CD4-positive, alpha-beta T cell (primary cell): ENCODE measurements at regions not wholly inside any gene's neighbourhood (a gene's known extent, or its start where the extent isn't known, plus 50 kb on each side); places are given as distances from the start of the nearest gene placed in this dataset.

Experiments used
- ATAC-seq: fragments of 200-7000 bp; cut with Tn5 transposase; one replicate; pipeline ENCODE4 v1.10.0; 2022; ENCODE audit warnings: mild to moderate bottlenecking; ENCODE audit not compliant: poor library complexity
- CTCF ChIA-PET: fragments of 350-600 bp; sonication (Branson Sonifier 250); formaldehyde crosslinking; loops from one replicate; lab custom pipeline; 2021; ENCODE audit warnings: antibody characterized with exemption, inconsistent platforms; lab: Charles Lee
- POLR2A ChIA-PET: fragments of 350-600 bp; sonication (Branson Sonifier 250); formaldehyde crosslinking; loops from one replicate; lab custom pipeline; 2021; ENCODE audit warnings: antibody characterized with exemption, inconsistent platforms; lab: Charles Lee
- DNase-seq, 14 experiments: peaks; one replicate each; pipeline ENCODE4 v3.0.0-alpha.2; 2013 to 2020; ENCODE audit warnings: mixed read lengths in 2 of 14
- H3K27ac ChIP-seq, 2 donors: one replicate each; pipeline versions ENCODE4 v1.5.1 to v1.7.0; 2013; ENCODE audit warnings: low read length in 2 of 2, low read depth in 1 of 2, mild to moderate bottlenecking in 1 of 2
- H3K27me3 ChIP-seq, 2 experiments: 1 replicate in 1 of 2; 2 replicates in 1 of 2; pipeline versions ENCODE4 v1.6.1 to v1.7.0; 2013; ENCODE audit warnings: low read length in 2 of 2, control low read depth in 1 of 2, mild to moderate bottlenecking in 1 of 2, moderate library complexity in 1 of 2; ENCODE audit not compliant: insufficient read depth in 2 of 2, control insufficient read depth in 1 of 2
- H3K36me3 ChIP-seq: one replicate; pipeline ENCODE4 v1.6.1; 2013; ENCODE audit warnings: low read length, control low read depth; ENCODE audit not compliant: insufficient read depth
- H3K4me1 ChIP-seq: one replicate; pipeline ENCODE4 v1.6.1; 2013; ENCODE audit warnings: low read length, control low read depth; ENCODE audit not compliant: insufficient read depth
- H3K4me3 ChIP-seq: one replicate; pipeline ENCODE4 v1.5.1; 2013; ENCODE audit warnings: mild to moderate bottlenecking, low read length, moderate library complexity
- H3K9me3 ChIP-seq, 2 experiments: 1 replicate in 1 of 2; 2 replicates in 1 of 2; pipeline versions ENCODE4 v1.6.1 to v1.7.0; 2013; ENCODE audit warnings: low read length in 2 of 2, mild to moderate bottlenecking in 2 of 2, control low read depth in 1 of 2, moderate library complexity in 1 of 2; ENCODE audit not compliant: control insufficient read depth in 1 of 2, insufficient read depth in 1 of 2
- H3K27ac Mint-ChIP-seq: one replicate; pipeline ENCODE4 v1.8.0; 2020; ENCODE audit warnings: mixed read lengths
- H3K27me3 Mint-ChIP-seq: one replicate; pipeline ENCODE4 v1.8.0; 2021; ENCODE audit warnings: mixed read lengths
- H3K36me3 Mint-ChIP-seq: one replicate; pipeline ENCODE4 v1.8.0; 2021; ENCODE audit warnings: low read depth, mixed read lengths
- H3K4me1 Mint-ChIP-seq: one replicate; pipeline ENCODE4 v1.8.0; 2021; ENCODE audit warnings: low read depth, mixed read lengths
- H3K4me3 Mint-ChIP-seq: one replicate; pipeline ENCODE4 v1.8.0; 2020; ENCODE audit warnings: mild to moderate bottlenecking, mixed read lengths
- H3K9me3 Mint-ChIP-seq: one replicate; pipeline ENCODE4 v1.8.0; 2020; ENCODE audit warnings: mixed read lengths
- intact Hi-C, 2 experiments: fragments of 100-400 bp; cut with DNase I in 1 of 2; cut with micrococcal nuclease in 1 of 2; formaldehyde crosslinking; loops; one replicate each; pipeline versions ENCODE4 v1.15.1 to v1.9.0; 2023 to 2025; cut with DNase I, micrococcal nuclease
- TF ChIP-seq, protein P1 (sequence below): fragments of 200-600 bp; IDR thresholded peaks from one replicate; pipeline ENCODE4 v1.8.0; 2022; ENCODE audit warnings: antibody characterized with exemption, mild to moderate bottlenecking

DNA sequence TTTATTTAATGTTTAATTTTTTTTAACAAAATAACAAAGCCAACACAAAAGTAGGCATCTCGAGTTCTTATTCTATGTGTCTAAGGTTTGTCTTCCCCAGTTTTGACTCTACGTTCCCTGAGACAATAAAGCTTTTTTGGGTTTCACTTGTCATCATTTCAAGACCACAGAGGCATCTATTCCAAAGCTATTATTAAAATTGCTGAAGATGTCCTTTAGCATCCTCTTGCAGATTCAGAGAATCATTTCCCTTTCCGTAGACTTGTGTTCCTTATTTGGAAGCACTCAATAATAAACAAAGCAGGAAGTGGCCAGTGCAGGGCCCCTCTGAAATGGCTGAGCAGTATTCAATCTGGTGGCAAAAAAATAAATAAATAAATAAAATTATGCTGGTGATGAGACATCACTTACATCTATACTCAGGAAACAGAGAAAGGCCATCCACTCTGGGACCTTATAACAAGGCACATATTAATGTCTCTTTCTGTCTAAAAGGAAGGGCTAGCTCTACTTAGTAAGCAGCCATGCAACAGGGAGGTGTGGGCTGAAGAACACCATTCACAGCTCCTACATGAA is 362.3 kb downstream of the WDR72 start:
- Histone ChIP-seq H3K4me1 (no peaks in the 10 kb centered on the region), H3K4me3 (no peak overlapping the region), H3K27me3 (no peaks in the 10 kb centered on the region), H3K9me3 (no peaks in the 10 kb centered on the region), H3K36me3 (no peaks in the 10 kb centered on the region), H3K27ac (no peak overlapping the region)
- DNase-seq (no peak), ATAC-seq (no peak)
- intact Hi-C loops: no loop called here
- POLR2A ChIA-PET: no interaction called here
- Mint-ChIP-seq H3K4me3 (no peak overlapping the region), H3K4me1 (no peaks in the 10 kb centered on the region), H3K9me3 (no peaks in the 10 kb centered on the region), H3K36me3 (no peaks in the 10 kb centered on the region), H3K27ac (no peak overlapping the region), H3K27me3 (no peaks in the 10 kb centered on the region)
- TF ChIP-seq, protein P1, sequence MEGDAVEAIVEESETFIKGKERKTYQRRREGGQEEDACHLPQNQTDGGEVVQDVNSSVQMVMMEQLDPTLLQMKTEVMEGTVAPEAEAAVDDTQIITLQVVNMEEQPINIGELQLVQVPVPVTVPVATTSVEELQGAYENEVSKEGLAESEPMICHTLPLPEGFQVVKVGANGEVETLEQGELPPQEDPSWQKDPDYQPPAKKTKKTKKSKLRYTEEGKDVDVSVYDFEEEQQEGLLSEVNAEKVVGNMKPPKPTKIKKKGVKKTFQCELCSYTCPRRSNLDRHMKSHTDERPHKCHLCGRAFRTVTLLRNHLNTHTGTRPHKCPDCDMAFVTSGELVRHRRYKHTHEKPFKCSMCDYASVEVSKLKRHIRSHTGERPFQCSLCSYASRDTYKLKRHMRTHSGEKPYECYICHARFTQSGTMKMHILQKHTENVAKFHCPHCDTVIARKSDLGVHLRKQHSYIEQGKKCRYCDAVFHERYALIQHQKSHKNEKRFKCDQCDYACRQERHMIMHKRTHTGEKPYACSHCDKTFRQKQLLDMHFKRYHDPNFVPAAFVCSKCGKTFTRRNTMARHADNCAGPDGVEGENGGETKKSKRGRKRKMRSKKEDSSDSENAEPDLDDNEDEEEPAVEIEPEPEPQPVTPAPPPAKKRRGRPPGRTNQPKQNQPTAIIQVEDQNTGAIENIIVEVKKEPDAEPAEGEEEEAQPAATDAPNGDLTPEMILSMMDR: no peak
- CTCF ChIA-PET: no interaction called here

DNA sequence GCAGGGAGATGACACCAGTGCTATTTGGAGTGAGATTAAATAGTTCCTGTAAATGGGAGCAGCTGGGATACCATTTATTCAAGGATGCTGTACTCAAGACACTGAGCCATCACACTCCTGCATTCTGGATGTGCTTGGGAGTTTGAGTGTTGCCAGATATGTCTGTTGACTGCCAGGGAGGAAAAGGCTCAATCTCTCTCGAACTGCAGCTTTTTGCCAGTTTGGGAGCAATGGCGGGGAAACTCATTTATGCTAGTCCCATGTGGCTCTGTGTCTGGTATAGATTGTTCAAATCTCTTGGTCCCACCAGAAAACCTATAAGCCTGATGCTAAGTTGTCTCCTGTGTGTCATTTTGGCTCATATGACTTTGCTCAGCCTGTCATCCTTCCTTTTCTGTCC is 363.6 kb downstream of the WDR72 start:
- Histone ChIP-seq H3K27me3 (no peaks in the 10 kb centered on the region), H3K27ac (no peak overlapping the region), H3K4me3 (no peak overlapping the region), H3K9me3 (no peaks in the 10 kb centered on the region), H3K4me1 (no peaks in the 10 kb centered on the region), H3K36me3 (no peaks in the 10 kb centered on the region)
- Mint-ChIP-seq H3K27me3 (no peaks in the 10 kb centered on the region), H3K4me3 (no peak overlapping the region), H3K36me3 (no peaks in the 10 kb centered on the region), H3K9me3 (no peaks in the 10 kb centered on the region), H3K4me1 (no peaks in the 10 kb centered on the region), H3K27ac (no peak overlapping the region)
- TF ChIP-seq, protein P1: no peak
- DNase-seq (no peak), ATAC-seq (no peak)
- POLR2A ChIA-PET: no interaction called here
- intact Hi-C loops: no loop called here
- CTCF ChIA-PET: no interaction called here

DNA sequence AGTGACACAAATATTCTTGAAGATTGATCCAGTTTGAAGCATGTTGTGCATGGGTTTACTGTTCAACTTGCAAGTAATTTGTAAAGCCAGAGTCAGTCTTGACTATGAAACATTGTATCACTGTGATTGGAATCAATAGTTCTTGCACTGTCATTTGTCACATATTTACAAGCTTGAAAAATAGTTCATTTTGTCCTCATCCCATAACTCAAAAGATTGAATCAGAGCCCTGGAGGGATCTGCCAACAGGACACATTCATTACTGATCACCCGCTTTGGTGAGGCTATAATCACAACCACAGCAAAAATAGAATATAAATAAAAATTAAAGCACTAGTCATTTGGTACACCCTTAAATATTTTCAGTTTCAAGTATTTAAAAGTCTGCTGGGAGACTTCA is 368.9 kb downstream of the WDR72 start:
- POLR2A ChIA-PET: no interaction called here
- H3K4me1 ChIP-seq: no peaks in the 10 kb centered on the region
- intact Hi-C loops: no loop called here
- Mint-ChIP-seq H3K36me3 (no peaks in the 10 kb centered on the region), H3K27ac (no peak overlapping the region), H3K4me1 (no peaks in the 10 kb centered on the region), H3K9me3 (no peaks in the 10 kb centered on the region), H3K27me3 (no peaks in the 10 kb centered on the region), H3K4me3 (no peak overlapping the region)
- H3K36me3 ChIP-seq: no peaks in the 10 kb centered on the region
- CTCF ChIA-PET: no interaction called here
- no peak overlapping the region for H3K27ac ChIP-seq
- H3K4me3 ChIP-seq: no peak overlapping the region
- no peak for ATAC-seq
- TF ChIP-seq, protein P1: no peak
- DNase-seq: no peak
- peaks cover 0 to 4% of the 10 kb centered on the region in 2 experiments for H3K9me3 ChIP-seq
- no peaks in the 10 kb centered on the region for H3K27me3 ChIP-seq
